BJ (cell line): ENCODE measurements at regions not wholly inside any gene's neighbourhood (a gene's known extent, or its start where the extent isn't known, plus 50 kb on each side); places are given as distances from the start of the nearest gene placed in this dataset.

ENCODE experiments used
- CTCF ChIA-PET: fragments of 350-600 bp; formaldehyde crosslinking; extraction: SDS; loops from one replicate; lab custom pipeline; 2021; ENCODE audit warnings: antibody characterized with exemption, inconsistent platforms; lab: Yijun Ruan, JAX
- POLR2A ChIA-PET: fragments of 300-600 bp; sonication (Branson Sonifier 250); formaldehyde crosslinking; extraction: SDS; loops from one replicate; lab custom pipeline; 2021; ENCODE audit warnings: antibody characterized with exemption; lab: Charles Lee
- DNase-seq: peaks from one replicate; pipeline ENCODE4 v3.0.0-alpha.2; 2011; ENCODE audit warnings: low read depth
- H3K27me3 ChIP-seq: 2 replicates; pipeline ENCODE4 v1.6.0; 2011; ENCODE audit warnings: low read length; ENCODE audit not compliant: control insufficient read depth, insufficient read depth
- H3K36me3 ChIP-seq: 2 replicates; pipeline ENCODE4 v1.5.1; 2011; ENCODE audit warnings: low read length; ENCODE audit not compliant: control insufficient read depth, insufficient read depth
- H3K4me3 ChIP-seq: 2 replicates; pipeline ENCODE4 v1.5.1; 2011; ENCODE audit warnings: low read depth, mild to moderate bottlenecking, control low read depth, low read length
- TF ChIP-seq, protein P1 (sequence below): IDR thresholded peaks from 2 replicates; pipeline ENCODE4 v1.5.1; 2011; ENCODE audit warnings: low read depth, mild to moderate bottlenecking, control low read depth, inconsistent platforms, low read length, moderate library complexity; ENCODE audit not compliant: insufficient read depth

DNA sequence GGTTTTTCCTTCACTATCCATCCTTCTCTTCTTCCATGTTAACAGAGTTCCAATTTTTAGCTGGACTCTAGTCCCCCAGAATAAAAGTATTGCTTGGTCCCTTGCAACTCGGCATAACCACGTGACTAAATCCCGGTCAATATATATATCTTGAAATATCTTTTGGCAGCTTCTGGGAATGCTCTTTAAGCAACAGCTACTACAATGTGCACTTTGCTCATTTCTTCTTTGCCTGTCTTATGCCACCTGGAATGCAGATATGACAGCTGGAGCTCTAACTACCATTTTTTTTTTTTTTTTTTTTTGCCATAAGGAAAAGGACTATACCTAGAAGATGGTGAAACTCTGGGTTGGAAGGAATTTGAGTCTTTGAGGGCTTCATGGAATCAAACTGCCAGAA lies 82.6 kb downstream of the GCNT4 start:
- no peaks in the 10 kb centered on the region for H3K36me3 ChIP-seq
- TF ChIP-seq, protein P1, sequence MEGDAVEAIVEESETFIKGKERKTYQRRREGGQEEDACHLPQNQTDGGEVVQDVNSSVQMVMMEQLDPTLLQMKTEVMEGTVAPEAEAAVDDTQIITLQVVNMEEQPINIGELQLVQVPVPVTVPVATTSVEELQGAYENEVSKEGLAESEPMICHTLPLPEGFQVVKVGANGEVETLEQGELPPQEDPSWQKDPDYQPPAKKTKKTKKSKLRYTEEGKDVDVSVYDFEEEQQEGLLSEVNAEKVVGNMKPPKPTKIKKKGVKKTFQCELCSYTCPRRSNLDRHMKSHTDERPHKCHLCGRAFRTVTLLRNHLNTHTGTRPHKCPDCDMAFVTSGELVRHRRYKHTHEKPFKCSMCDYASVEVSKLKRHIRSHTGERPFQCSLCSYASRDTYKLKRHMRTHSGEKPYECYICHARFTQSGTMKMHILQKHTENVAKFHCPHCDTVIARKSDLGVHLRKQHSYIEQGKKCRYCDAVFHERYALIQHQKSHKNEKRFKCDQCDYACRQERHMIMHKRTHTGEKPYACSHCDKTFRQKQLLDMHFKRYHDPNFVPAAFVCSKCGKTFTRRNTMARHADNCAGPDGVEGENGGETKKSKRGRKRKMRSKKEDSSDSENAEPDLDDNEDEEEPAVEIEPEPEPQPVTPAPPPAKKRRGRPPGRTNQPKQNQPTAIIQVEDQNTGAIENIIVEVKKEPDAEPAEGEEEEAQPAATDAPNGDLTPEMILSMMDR, result no peak
- DNase-seq, result no peak
- H3K27me3 ChIP-seq, result no peaks in the 10 kb centered on the region
- no peak overlapping the region for H3K4me3 ChIP-seq
- ChIA-PET CTCF (interaction anchor here (0.9 kb wide), 1 partner anchor 78 kb away, joined by 3 read pairs; no protein-coding TSS in a partner anchor), POLR2A (no interaction called here)

DNA sequence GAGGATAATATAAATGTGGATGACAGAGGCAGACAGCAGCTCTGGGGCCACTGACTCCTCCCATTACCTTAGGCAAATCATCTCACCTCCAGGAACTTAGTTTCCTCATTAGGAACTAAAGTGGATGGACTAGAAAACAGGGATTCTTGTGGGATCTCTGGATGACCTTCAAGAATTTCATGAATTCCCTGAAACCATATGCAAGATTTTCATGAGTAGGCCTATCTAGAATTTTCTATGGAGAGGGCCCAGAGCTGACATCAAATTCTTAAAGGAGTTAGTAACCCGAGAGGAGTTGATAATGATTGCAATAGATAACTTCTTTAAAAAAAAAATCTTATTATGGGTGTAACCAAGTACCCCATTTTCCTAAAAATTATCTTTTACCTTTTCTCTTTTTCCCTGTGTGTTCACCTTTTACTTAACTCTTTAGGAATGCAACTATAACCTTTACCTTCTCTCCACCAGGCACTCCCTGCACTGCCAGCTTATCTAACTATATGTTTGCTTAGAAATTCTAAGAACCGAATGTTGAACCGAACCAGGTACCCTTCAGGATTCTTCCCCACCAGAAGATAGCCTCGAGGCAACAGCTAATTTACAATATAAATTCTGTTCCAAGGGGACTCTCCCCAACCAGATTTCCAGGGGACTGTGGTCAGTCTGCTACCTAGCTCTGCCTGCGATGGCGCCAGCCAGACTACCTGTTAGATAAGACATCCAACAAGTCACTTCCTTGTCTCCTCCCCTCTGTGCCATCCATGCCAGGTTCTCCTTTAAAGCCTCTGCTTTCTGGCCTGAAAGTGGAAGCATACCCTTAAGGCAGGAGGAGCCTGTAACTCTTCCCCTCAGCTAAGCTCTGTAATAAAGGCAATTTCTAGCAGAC lies 86.0 kb downstream of the GCNT4 start:
- TF ChIP-seq, protein P1, result no peak
- CTCF ChIA-PET, result interaction anchor here (0.6 to 1.3 kb wide), 3 partner anchors 17 to 84 kb away, joined by 3 to 5 read pairs (median 4); no protein-coding TSS in a partner anchor
- DNase-seq, result no peak
- Histone ChIP-seq H3K27me3 (no peaks in the 10 kb centered on the region), H3K36me3 (no peaks in the 10 kb centered on the region), H3K4me3 (no peak overlapping the region)
- POLR2A ChIA-PET, result no interaction called here

DNA sequence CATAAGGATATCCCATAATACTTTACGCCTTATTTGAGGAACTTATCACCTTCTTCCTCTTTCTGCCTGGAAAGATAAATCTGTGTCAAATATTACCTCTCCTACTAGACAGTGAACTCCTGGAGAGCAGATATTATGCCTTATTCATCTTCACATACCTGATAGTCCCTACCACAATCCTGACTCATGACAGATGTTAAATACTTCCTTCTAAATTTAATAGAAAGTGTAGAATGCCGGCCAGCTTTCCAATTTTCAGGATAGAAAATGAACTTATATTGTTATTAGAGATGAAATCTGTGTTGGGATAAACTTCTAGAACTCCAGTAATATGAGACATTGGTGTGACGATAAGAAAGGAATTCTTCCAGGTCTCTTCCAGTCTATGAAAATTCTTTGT lies 89.0 kb downstream of the GCNT4 start:
- CTCF ChIA-PET, result no interaction called here

DNA sequence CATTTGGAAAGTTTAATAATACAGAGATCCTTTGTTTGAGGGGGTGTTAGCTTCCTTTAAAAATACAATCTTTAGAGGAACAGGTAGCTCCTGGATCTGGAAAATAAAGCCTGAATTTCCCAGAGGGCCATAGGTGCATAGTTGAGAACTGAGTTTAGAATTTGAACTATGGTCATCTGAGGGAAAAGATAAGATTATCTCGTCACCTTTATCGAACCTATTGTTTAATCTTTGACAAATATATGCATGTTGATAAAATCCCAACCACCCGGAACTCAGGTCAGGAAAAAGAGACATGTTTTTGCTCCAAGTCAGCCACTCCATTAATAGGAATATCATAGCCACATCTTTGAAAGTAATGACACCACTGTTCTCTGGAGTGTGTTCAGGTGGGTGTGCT lies 91.7 kb upstream of the FAM169A start:
- Histone ChIP-seq H3K4me3 (no peak overlapping the region), H3K36me3 (no peaks in the 10 kb centered on the region), H3K27me3 (no peaks in the 10 kb centered on the region)
- ChIA-PET CTCF (interaction anchor here (0.6 to 0.9 kb wide), 2 partner anchors 9 to 92 kb away, joined by 3 to 6 read pairs; no protein-coding TSS in a partner anchor), POLR2A (no interaction called here)
- TF ChIP-seq, protein P1, result no peak
- DNase-seq, result no peak

More for the DNA sequence above, 89.0 kb downstream of the GCNT4 start:
- TF ChIP-seq, protein P1, result no peak
- DNase-seq, result no peak
- no peaks in the 10 kb centered on the region for H3K36me3 ChIP-seq
- H3K4me3 ChIP-seq, result no peak overlapping the region
- no peaks in the 10 kb centered on the region for H3K27me3 ChIP-seq
- POLR2A ChIA-PET, result no interaction called here

DNA sequence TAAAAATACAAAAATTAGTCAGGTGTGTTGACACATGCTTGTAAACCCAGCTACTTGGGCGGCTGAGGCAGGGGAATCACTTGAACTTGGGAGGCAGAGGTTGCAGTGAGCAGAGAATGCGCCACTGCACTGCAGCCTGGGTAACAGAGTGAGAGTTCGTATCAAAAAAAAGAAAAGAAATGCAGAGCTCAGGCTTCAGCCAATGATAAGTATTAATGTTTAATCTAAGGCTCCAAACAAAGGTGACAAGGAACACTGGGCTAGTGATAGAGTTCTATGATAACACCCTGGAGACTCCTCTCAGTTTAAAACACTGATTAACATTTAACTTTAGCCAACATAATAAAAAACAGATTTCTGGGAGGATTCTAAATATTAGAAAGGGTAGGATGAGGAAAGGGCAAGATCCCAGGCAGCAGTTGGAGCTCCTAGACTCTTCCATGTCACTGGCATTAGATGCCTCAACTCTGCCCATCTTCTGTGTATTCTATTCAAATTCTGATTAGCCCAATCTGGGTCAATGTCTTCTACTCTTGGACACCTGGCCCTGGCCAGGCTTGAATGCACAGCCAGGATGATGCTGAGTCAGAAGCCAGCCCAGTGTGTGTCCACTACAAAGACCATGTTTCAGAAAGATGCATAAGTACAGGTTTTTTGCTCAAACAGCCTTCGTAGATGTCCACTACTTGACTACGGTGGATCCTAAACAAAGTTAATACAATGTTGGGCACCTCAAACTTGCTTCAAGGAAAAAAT lies 91.0 kb upstream of the FAM169A start:
- CTCF ChIA-PET, result interaction anchor here (0.9 to 1.0 kb wide), 2 partner anchors 47 to 93 kb away, joined by 3 to 6 read pairs; no protein-coding TSS in a partner anchor
- no peak for DNase-seq
- POLR2A ChIA-PET, result no interaction called here

More for the DNA sequence above, 91.0 kb upstream of the FAM169A start:
- Histone ChIP-seq H3K27me3 (no peaks in the 10 kb centered on the region), H3K4me3 (no peak overlapping the region), H3K36me3 (no peaks in the 10 kb centered on the region)
- TF ChIP-seq, protein P1, result no peak
